Panc1 (cell line): ENCODE measurements at regions not wholly inside any gene's neighbourhood (a gene's known extent, or its start where the extent isn't known, plus 50 kb on each side); places are given as distances from the start of the nearest gene placed in this dataset.
"Not testable (repeated sequence)": the region's sequence is repeated elsewhere in the genome, so short reads cannot be mapped to it uniquely, and the experiment has no call there.

Source experiments
- TF ChIP-seq, protein P1 (sequence below): fragments of 450-650 bp; IDR thresholded peaks from 2 replicates; pipeline ENCODE4 v1.5.1; 2017; ENCODE audit warnings: mild to moderate bottlenecking
- TF ChIP-seq, protein P2 (sequence below), 2 experiments: IDR thresholded peaks; 2 replicates each; pipeline ENCODE4 v1.6.1; 2011 to 2012; ENCODE audit warnings: low read depth in 2 of 2, control low read depth in 1 of 2, low read length in 1 of 2, mild to moderate bottlenecking in 1 of 2, moderate library complexity in 1 of 2; ENCODE audit not compliant: insufficient read depth in 1 of 2

DNA sequence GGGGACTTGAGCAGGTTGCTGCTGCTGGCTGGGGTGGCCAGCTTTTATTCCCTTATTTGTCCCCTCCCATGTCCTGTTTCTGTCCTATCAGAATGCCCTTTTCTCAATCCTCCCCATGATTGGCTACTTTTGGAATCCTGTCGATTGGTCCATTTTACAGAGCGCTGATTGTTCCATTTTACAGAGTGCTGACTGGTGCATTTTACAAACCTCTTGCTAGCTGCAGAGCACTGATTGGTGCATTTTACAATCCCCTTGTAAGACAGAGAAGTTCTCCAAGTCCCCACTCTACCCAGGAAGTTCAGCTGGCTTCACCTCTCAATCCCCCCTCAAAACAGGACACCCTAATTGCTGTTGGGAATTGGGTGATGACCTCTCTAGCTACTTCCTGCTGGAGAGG lies 608.0 kb downstream of the C12orf50 start:
- TF ChIP-seq, protein P1, sequence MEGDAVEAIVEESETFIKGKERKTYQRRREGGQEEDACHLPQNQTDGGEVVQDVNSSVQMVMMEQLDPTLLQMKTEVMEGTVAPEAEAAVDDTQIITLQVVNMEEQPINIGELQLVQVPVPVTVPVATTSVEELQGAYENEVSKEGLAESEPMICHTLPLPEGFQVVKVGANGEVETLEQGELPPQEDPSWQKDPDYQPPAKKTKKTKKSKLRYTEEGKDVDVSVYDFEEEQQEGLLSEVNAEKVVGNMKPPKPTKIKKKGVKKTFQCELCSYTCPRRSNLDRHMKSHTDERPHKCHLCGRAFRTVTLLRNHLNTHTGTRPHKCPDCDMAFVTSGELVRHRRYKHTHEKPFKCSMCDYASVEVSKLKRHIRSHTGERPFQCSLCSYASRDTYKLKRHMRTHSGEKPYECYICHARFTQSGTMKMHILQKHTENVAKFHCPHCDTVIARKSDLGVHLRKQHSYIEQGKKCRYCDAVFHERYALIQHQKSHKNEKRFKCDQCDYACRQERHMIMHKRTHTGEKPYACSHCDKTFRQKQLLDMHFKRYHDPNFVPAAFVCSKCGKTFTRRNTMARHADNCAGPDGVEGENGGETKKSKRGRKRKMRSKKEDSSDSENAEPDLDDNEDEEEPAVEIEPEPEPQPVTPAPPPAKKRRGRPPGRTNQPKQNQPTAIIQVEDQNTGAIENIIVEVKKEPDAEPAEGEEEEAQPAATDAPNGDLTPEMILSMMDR: not testable (repeated sequence)
- TF ChIP-seq, protein P2, sequence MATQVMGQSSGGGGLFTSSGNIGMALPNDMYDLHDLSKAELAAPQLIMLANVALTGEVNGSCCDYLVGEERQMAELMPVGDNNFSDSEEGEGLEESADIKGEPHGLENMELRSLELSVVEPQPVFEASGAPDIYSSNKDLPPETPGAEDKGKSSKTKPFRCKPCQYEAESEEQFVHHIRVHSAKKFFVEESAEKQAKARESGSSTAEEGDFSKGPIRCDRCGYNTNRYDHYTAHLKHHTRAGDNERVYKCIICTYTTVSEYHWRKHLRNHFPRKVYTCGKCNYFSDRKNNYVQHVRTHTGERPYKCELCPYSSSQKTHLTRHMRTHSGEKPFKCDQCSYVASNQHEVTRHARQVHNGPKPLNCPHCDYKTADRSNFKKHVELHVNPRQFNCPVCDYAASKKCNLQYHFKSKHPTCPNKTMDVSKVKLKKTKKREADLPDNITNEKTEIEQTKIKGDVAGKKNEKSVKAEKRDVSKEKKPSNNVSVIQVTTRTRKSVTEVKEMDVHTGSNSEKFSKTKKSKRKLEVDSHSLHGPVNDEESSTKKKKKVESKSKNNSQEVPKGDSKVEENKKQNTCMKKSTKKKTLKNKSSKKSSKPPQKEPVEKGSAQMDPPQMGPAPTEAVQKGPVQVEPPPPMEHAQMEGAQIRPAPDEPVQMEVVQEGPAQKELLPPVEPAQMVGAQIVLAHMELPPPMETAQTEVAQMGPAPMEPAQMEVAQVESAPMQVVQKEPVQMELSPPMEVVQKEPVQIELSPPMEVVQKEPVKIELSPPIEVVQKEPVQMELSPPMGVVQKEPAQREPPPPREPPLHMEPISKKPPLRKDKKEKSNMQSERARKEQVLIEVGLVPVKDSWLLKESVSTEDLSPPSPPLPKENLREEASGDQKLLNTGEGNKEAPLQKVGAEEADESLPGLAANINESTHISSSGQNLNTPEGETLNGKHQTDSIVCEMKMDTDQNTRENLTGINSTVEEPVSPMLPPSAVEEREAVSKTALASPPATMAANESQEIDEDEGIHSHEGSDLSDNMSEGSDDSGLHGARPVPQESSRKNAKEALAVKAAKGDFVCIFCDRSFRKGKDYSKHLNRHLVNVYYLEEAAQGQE (IDR thresholded peaks at IDR 0.05; ENCODE audit: insufficient read depth in 1 of 2, low read depth in 2 of 2, low read length in 1 of 2): not testable (repeated sequence)
